ENCODE measurements at regions not wholly inside any gene's neighbourhood (a gene's known extent, or its start where the extent isn't known, plus 50 kb on each side); places are given as distances from the start of the nearest gene placed in this dataset.

DNA sequence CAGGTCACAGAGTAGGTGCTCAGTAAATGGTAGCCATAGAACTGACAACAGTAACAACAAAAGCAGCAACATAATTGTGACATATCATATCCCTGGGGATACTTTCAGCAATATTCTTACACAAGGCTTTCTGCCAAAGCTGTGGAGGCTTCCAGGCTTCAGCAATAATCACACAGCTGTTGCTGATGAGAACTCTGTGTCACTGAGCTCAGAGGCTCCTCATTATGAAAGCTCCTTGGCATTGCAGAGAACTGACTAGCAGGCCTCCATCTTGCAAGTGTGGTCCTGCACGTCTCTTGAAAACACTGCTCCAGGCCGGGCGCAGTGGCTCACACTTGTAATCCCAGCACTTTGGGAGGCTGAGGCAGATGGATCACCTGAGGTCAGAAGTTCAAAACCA lies 97.3 kb upstream of the BTG1 start:
- no peak for DNase-seq (ENCODE audit: extremely low spot score, unreplicated experiment)

DNA sequence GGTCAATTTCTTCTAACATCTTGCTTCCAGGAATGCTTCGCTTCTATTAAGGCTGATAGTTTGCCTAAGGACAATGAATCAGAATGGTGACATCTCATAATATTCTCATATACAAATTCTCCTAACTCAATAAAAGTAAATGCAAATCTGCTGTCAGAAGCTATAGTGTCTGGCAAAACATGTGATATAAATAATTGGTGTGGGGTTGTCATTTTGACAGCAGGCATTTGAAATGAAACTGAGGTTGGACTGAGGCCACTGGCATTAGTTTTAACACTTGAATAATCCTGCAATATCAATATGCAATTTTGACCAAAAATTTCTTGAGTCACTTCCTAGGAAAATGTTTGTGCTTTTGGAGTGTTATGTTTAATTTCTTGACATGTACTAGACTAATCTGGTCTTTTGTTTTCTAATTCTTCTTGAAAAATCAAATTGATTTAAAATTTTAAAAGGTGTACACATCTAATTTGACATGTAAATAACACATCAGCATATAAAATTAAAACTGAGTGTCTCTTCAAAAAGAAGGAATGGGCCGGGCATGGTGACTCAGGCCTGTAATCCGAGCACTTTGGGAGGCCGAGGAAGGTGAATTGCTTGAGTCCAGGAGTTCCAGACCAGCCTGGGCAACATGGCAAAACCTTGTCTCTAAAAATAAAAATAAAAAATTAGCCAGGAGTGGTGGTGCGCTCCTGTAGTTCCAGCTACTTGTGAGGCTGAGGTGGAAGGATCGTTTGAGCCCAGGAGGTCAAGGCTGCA lies 92.3 kb upstream of the BTG1 start:
- no peaks in the 10 kb centered on the region for H3K36me3 Mint-ChIP-seq
- no peaks in the 10 kb centered on the region for H3K9me3 Mint-ChIP-seq
- no peak overlapping the region for H3K27ac Mint-ChIP-seq
- DNase-seq (ENCODE audit: extremely low spot score, unreplicated experiment): no peak
- H3K27me3 Mint-ChIP-seq: no peaks in the 10 kb centered on the region
- no peak overlapping the region for H3K4me3 Mint-ChIP-seq
- TF ChIP-seq, protein P1, sequence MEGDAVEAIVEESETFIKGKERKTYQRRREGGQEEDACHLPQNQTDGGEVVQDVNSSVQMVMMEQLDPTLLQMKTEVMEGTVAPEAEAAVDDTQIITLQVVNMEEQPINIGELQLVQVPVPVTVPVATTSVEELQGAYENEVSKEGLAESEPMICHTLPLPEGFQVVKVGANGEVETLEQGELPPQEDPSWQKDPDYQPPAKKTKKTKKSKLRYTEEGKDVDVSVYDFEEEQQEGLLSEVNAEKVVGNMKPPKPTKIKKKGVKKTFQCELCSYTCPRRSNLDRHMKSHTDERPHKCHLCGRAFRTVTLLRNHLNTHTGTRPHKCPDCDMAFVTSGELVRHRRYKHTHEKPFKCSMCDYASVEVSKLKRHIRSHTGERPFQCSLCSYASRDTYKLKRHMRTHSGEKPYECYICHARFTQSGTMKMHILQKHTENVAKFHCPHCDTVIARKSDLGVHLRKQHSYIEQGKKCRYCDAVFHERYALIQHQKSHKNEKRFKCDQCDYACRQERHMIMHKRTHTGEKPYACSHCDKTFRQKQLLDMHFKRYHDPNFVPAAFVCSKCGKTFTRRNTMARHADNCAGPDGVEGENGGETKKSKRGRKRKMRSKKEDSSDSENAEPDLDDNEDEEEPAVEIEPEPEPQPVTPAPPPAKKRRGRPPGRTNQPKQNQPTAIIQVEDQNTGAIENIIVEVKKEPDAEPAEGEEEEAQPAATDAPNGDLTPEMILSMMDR (conservative IDR thresholded peaks at IDR 0.05): no peak
- no peaks in the 10 kb centered on the region for H3K4me1 Mint-ChIP-seq (ENCODE audit: unreplicated experiment)

More for the DNA sequence above, 97.3 kb upstream of the BTG1 start:
- TF ChIP-seq, protein P1 (conservative IDR thresholded peaks at IDR 0.05): no peak
- H3K9me3 Mint-ChIP-seq: no peaks in the 10 kb centered on the region
- no peak overlapping the region for H3K4me3 Mint-ChIP-seq
- H3K36me3 Mint-ChIP-seq: no peaks in the 10 kb centered on the region
- no peak overlapping the region for H3K27ac Mint-ChIP-seq
- H3K4me1 Mint-ChIP-seq (ENCODE audit: unreplicated experiment): peaks cover 8% of the 10 kb centered on the region
- H3K27me3 Mint-ChIP-seq: no peaks in the 10 kb centered on the region

DNA sequence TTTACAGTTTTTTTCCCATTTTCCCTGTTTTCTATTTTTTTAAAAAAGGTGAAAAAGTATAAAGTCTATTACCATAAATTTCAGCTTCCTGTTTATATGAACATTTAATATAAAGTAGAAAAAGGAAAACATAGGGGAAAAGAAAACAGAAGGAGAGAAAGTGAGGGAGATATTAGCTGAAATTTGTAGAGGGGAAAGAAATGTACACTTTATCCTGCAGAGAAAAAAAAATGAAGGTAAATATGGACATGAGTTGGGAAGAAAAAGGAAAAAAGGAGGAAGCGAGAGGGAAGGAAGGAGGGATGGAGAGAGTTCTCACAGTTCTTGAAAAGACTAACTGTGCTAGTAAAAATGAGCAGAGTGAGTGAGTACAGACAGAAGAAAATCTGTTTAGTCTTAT lies 91.6 kb upstream of the BTG1 start:
- no peaks in the 10 kb centered on the region for H3K4me1 Mint-ChIP-seq (ENCODE audit: unreplicated experiment)

DNA sequence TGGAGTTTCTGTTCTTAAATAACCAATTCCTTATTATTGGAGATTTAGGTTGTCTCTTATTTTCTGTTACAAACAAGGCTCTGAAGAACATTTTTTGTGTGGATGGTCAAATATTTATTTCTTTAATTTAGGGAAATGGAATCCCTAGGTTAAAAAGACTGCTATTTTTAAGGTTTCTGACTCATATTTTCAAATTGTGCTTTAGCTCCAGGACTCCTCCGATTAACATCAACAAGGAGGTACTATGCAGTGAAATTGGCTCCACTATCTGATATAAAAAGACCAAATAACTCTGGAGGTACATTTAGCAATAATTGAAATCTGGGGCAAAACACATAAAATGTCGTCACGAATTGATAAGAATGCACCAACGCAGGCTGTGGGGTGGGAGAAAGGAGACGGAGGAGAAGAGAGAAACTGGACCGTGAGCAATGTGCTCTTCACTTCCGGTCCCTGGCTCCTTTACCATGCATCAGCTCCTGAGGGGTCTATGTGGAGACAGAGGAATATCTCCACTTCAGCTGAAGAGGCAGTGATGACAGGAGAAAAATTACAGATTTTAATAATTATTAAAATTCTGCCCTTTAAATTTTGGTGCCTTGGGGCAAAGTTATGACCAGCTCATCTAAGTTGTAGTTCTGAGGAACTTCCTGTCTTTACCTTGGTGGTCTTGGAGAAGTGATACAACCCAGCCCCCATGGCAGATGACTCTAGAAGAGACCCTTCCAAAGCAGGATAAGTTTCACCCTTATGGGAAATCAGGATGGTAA lies 90.2 kb upstream of the BTG1 start:
- no peak overlapping the region for H3K27ac Mint-ChIP-seq
- H3K4me1 Mint-ChIP-seq (ENCODE audit: unreplicated experiment): no peaks in the 10 kb centered on the region
- no peak for DNase-seq (ENCODE audit: extremely low spot score, unreplicated experiment)
- no peaks in the 10 kb centered on the region for H3K9me3 Mint-ChIP-seq
- no peaks in the 10 kb centered on the region for H3K36me3 Mint-ChIP-seq
- TF ChIP-seq, protein P1 (conservative IDR thresholded peaks at IDR 0.05): no peak
- H3K4me3 Mint-ChIP-seq: no peak overlapping the region
- no peaks in the 10 kb centered on the region for H3K27me3 Mint-ChIP-seq

More for the DNA sequence above, 91.6 kb upstream of the BTG1 start:
- Mint-ChIP-seq H3K27ac (no peak overlapping the region), H3K4me3 (no peak overlapping the region), H3K36me3 (no peaks in the 10 kb centered on the region), H3K9me3 (no peaks in the 10 kb centered on the region), H3K27me3 (no peaks in the 10 kb centered on the region)
- no peak for DNase-seq (ENCODE audit: extremely low spot score, unreplicated experiment)
- TF ChIP-seq, protein P1 (conservative IDR thresholded peaks at IDR 0.05): no peak

DNA sequence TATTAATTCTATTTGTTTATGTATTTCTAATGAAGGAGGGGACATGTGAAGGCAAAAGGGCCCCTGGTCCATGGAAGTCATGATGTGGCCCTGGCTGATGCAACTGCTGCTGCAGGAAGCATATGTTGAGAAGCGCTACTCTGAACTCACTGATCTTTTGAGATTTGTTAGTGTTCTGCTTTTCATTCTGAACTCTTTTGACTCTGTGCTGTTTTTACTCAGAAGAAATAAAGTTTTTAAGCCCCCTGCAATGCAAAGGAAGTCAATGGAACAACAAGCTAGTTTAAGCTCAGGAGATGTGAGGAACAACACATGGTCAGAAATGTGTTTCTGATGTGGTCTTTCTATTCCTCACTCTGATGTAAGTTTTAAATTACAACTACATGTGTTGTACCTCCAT lies 88.9 kb upstream of the BTG1 start:
- no peaks in the 10 kb centered on the region for H3K4me1 Mint-ChIP-seq (ENCODE audit: unreplicated experiment)
- H3K27me3 Mint-ChIP-seq: no peaks in the 10 kb centered on the region
- TF ChIP-seq, protein P1 (conservative IDR thresholded peaks at IDR 0.05): no peak
- H3K27ac Mint-ChIP-seq: no peak overlapping the region
- no peak overlapping the region for H3K4me3 Mint-ChIP-seq
- H3K36me3 Mint-ChIP-seq: no peaks in the 10 kb centered on the region
- DNase-seq (ENCODE audit: extremely low spot score, unreplicated experiment): no peak
- H3K9me3 Mint-ChIP-seq: no peaks in the 10 kb centered on the region

Data from type B pancreatic cell (in vitro differentiated cells).